H1 (cell line): ENCODE measurements at regions not wholly inside any gene's neighbourhood (a gene's known extent, or its start where the extent isn't known, plus 50 kb on each side); places are given as distances from the start of the nearest gene placed in this dataset.

Experiments
- CTCF ChIA-PET: fragments of 300-600 bp; sonication (Branson Sonifier 250); formaldehyde crosslinking; loops from one replicate; lab custom pipeline; 2021; ENCODE audit not compliant: partially characterized antibody; lab: Charles Lee
- POLR2A ChIA-PET: fragments of 300-600 bp; sonication (Branson Sonifier 250); formaldehyde crosslinking; loops from one replicate; lab custom pipeline; 2021; ENCODE audit warnings: inconsistent platforms; ENCODE audit not compliant: partially characterized antibody; lab: Charles Lee
- DNase-seq, 2 experiments: peaks; one replicate each; pipeline versions ENCODE4 v3.0.0 to v3.0.0-alpha.2; 2010 to 2022; ENCODE audit warnings: low spot score in 2 of 2, low read depth in 1 of 2, mixed read lengths in 1 of 2
- FAIRE-seq: peaks from 2 replicates; lab custom pipeline; 2011; peaks lifted over from hg19 to GRCh38; lab: Jason Lieb, UNC
- H2AFZ ChIP-seq: 2 replicates; pipeline ENCODE4 v1.8.1; 2012; ENCODE audit warnings: low read length, inconsistent platforms
- H2AK5ac ChIP-seq: 2 replicates; pipeline ENCODE4 v1.6.1; 2013; ENCODE audit warnings: low read depth, low read length
- H2BK120ac ChIP-seq: replicated peaks from 2 replicates; pipeline ENCODE3; 2013; ENCODE audit warnings: low read depth, low read length, inconsistent platforms
- H2BK12ac ChIP-seq: 2 replicates; pipeline ENCODE4 v1.6.1; 2013; ENCODE audit warnings: low read depth, low read length
- H2BK15ac ChIP-seq: 2 replicates; pipeline ENCODE4 v1.6.1; 2013; ENCODE audit warnings: low read length
- H2BK20ac ChIP-seq: 2 replicates; pipeline ENCODE4 v1.6.1; 2013; ENCODE audit warnings: low read length
- H2BK5ac ChIP-seq: 2 replicates; pipeline ENCODE4 v1.6.1; 2013; ENCODE audit warnings: low read depth, low read length
- H3K14ac ChIP-seq: 2 replicates; pipeline ENCODE4 v1.6.1; 2013; ENCODE audit warnings: inconsistent platforms; ENCODE audit not compliant: insufficient read length
- H3K18ac ChIP-seq: 2 replicates; pipeline ENCODE4 v1.6.1; 2013; ENCODE audit warnings: low read length; ENCODE audit errors: extremely low read depth
- H3K23ac ChIP-seq: 2 replicates; pipeline ENCODE4 v1.6.1; 2013; ENCODE audit warnings: inconsistent platforms; ENCODE audit not compliant: insufficient read length
- H3K23me2 ChIP-seq: 2 replicates; pipeline ENCODE4 v1.6.1; 2013; ENCODE audit warnings: low read depth, low read length
- H3K27ac ChIP-seq: 2 replicates; pipeline ENCODE4 v1.6.1; 2011; ENCODE audit warnings: low read depth, low read length, inconsistent platforms
- H3K27me3 ChIP-seq, 4 experiments: replicated peaks in 1 of 4; 1 replicate in 1 of 4; 2 replicates in 3 of 4; pipeline versions ENCODE4 v1.6.1 to v1.8.1; 2011 to 2013; ENCODE audit warnings: low read length in 3 of 4, mild to moderate bottlenecking in 3 of 4, inconsistent platforms in 2 of 4, mixed read lengths in 2 of 4, moderate library complexity in 1 of 4; ENCODE audit not compliant: control insufficient read depth in 3 of 4, insufficient read depth in 3 of 4; ENCODE audit errors: extremely low read depth in 1 of 4
- H3K36me3 ChIP-seq, 4 experiments: 2 replicates each; pipeline versions ENCODE4 v1.6.1 to v1.8.1; 2011 to 2013; ENCODE audit warnings: mild to moderate bottlenecking in 4 of 4, low read length in 3 of 4, moderate library complexity in 2 of 4, control low read depth in 1 of 4, inconsistent platforms in 1 of 4; ENCODE audit not compliant: insufficient read depth in 4 of 4, control insufficient read depth in 2 of 4
- H3K4ac ChIP-seq: replicated peaks from 2 replicates; pipeline ENCODE3; 2013; ENCODE audit warnings: low read length, low read depth, mixed read lengths, inconsistent platforms; ENCODE audit not compliant: insufficient read length
- H3K4me1 ChIP-seq, 4 experiments: replicated peaks in 1 of 4; 1 replicate in 1 of 4; 2 replicates in 3 of 4; pipeline versions ENCODE4 v1.6.1 to v1.8.1; 2011 to 2013; ENCODE audit warnings: low read length in 3 of 4, inconsistent platforms in 2 of 4, mixed read lengths in 1 of 4; ENCODE audit not compliant: insufficient read depth in 4 of 4, control insufficient read depth in 3 of 4
- H3K4me2 ChIP-seq, 2 experiments: 2 replicates each; pipeline versions ENCODE4 v1.6.1 to v1.8.1; 2011 to 2013; ENCODE audit warnings: low read depth in 2 of 2, low read length in 2 of 2, control low read depth in 1 of 2, inconsistent platforms in 1 of 2, mild to moderate bottlenecking in 1 of 2; ENCODE audit not compliant: insufficient read depth in 1 of 2
- H3K4me3 ChIP-seq, 4 experiments: fragments of 200-600, 300-600 bp in 1 of 4; sonication (generic), shearing (Covaris generic), sonication (Bioruptor Twin) in 1 of 4; 2 replicates each; pipeline versions ENCODE4 v1.5.1 to v1.8.1; 2011 to 2016; ENCODE audit warnings: low read length in 4 of 4, low read depth in 3 of 4, control low read depth in 2 of 4, inconsistent platforms in 2 of 4, mild to moderate bottlenecking in 2 of 4, mixed read lengths in 1 of 4, moderate library complexity in 1 of 4; ENCODE audit not compliant: insufficient read depth in 2 of 4; ENCODE audit errors: extremely low read depth in 1 of 4
- H3K56ac ChIP-seq: replicated peaks from 2 replicates; pipeline ENCODE3; 2013; ENCODE audit warnings: low read depth, mild to moderate bottlenecking, mixed read lengths, low read length, inconsistent platforms; ENCODE audit not compliant: insufficient read length
- H3K79me1 ChIP-seq: 2 replicates; pipeline ENCODE4 v1.6.1; 2013; ENCODE audit warnings: low read depth, low read length, control low read depth
- H3K79me2 ChIP-seq, 2 experiments: 2 replicates each; pipeline versions ENCODE4 v1.6.1 to v1.8.1; 2012 to 2013; ENCODE audit warnings: low read length in 2 of 2, mild to moderate bottlenecking in 2 of 2, inconsistent platforms in 1 of 2; ENCODE audit not compliant: insufficient read depth in 2 of 2, control insufficient read depth in 1 of 2
- H3K9ac ChIP-seq, 4 experiments: replicated peaks in 1 of 4; 1 replicate in 1 of 4; 2 replicates in 3 of 4; pipeline versions ENCODE4 v1.6.1 to v1.8.1; 2011 to 2013; ENCODE audit warnings: low read depth in 3 of 4, low read length in 3 of 4, control low read depth in 2 of 4, mild to moderate bottlenecking in 2 of 4, moderate library complexity in 2 of 4, inconsistent platforms in 1 of 4; ENCODE audit errors: extremely low read depth in 1 of 4
- H3K9me3 ChIP-seq, 2 experiments: 2 replicates each; pipeline versions ENCODE4 v1.6.1 to v1.8.1; 2012 to 2013; ENCODE audit warnings: mild to moderate bottlenecking in 2 of 2, moderate library complexity in 2 of 2, control low read depth in 1 of 2, inconsistent platforms in 1 of 2, low read depth in 1 of 2, low read length in 1 of 2, mixed read lengths in 1 of 2; ENCODE audit not compliant: insufficient read depth in 2 of 2
- H4K20me1 ChIP-seq, 2 experiments: replicated peaks in 1 of 2; 2 replicates each; pipeline versions ENCODE3 to v1.8.1; 2011 to 2013; ENCODE audit warnings: inconsistent platforms in 2 of 2, low read length in 2 of 2, mild to moderate bottlenecking in 1 of 2; ENCODE audit not compliant: insufficient read depth in 2 of 2, control insufficient read depth in 1 of 2
- H4K5ac ChIP-seq: 2 replicates; pipeline ENCODE4 v1.6.1; 2013; ENCODE audit warnings: low read length, low read depth, mixed read lengths, inconsistent platforms; ENCODE audit not compliant: insufficient read length
- H4K8ac ChIP-seq: 2 replicates; pipeline ENCODE4 v1.8.0; 2013; ENCODE audit warnings: mild to moderate bottlenecking, moderate library complexity, low read length, inconsistent platforms; ENCODE audit not compliant: insufficient read depth; ENCODE audit errors: extremely low read depth
- H4K91ac ChIP-seq: replicated peaks from 2 replicates; pipeline ENCODE3; 2013; ENCODE audit warnings: low read length, mixed read lengths, inconsistent platforms; ENCODE audit not compliant: insufficient read length
- NANOG ChIP-seq: IDR thresholded peaks from 2 replicates; pipeline ENCODE4 v1.6.1; 2011; ENCODE audit warnings: low read length, low read depth, mild to moderate bottlenecking, inconsistent platforms; ENCODE audit not compliant: insufficient read depth, poor library complexity, severe bottlenecking
- POLR2AphosphoS5 ChIP-seq: IDR thresholded peaks from 2 replicates; pipeline ENCODE4 v1.6.1; 2011; ENCODE audit warnings: low read depth, low read length
- SP1 ChIP-seq: IDR thresholded peaks from 2 replicates; pipeline ENCODE4 v1.6.1; 2011; ENCODE audit warnings: low read depth, low read length
- WGBS, 2 experiments: shearing (Covaris generic) in 1 of 2; methylation state at CpG; one replicate each; pipeline versions ENCODE4 v1.1.6 to v1.1.7; 2013 to 2015; ENCODE audit warnings: low lambda C conversion rate in 2 of 2, mixed read lengths in 2 of 2, inconsistent platforms in 1 of 2, low coverage in 1 of 2, missing lambda C conversion rate in 1 of 2; ENCODE audit not compliant: insufficient replicate concordance in 2 of 2, insufficient coverage in 1 of 2, insufficient read length in 1 of 2; ENCODE audit errors: extremely low coverage in 1 of 2, missing lambda C conversion rate in 1 of 2; 5-methylcytosine and 5-hydroxymethylcytosine counted together

DNA sequence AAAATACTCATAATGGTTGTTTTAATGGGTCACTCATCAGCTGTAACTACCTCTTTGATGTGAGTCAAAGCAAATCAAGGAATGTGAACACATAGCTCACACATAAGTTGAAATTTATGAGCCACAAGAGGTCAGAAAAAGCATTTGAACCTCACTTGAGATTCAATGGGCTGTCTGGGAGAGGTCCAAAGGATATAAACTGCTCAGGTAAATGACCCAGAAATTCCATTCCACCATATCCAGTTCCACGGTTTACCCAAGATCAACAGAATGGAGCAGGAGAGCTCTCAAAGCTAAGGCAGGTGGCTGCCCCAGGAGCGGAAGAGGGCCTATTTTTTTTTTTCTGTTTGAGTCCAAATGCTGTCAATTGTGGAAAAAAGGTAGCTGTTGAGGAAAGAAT lies 464.1 kb downstream of the TNS1 start:
- Histone ChIP-seq H3K27me3 (no peaks in the 10 kb centered on the region), H2BK12ac (no peak overlapping the region), H3K79me1 (no peaks in the 10 kb centered on the region), H3K79me2 (no peaks in the 10 kb centered on the region), H4K8ac (no peak overlapping the region), H4K5ac (no peak overlapping the region), H3K9me3 (no peaks in the 10 kb centered on the region), H3K23ac (no peak overlapping the region), H3K14ac (no peak overlapping the region), H3K4me2 (no peak overlapping the region), H3K27ac (no peak overlapping the region), H2BK5ac (no peak overlapping the region), H2AFZ (no peak overlapping the region), H2AK5ac (no peak overlapping the region), H3K36me3 (no peaks in the 10 kb centered on the region), H3K4me3 (no peak overlapping the region), H2BK120ac (no peak overlapping the region), H3K23me2 (no peaks in the 10 kb centered on the region), H3K18ac (no peak overlapping the region), H2BK20ac (no peak overlapping the region), H2BK15ac (no peak overlapping the region), H3K4ac (no peak overlapping the region), H3K56ac (no peak overlapping the region), H3K4me1 (no peaks in the 10 kb centered on the region), H3K9ac (no peak overlapping the region; a peak in 1 of 7 replicates), H4K91ac (no peak overlapping the region), H4K20me1 (no peaks in the 10 kb centered on the region)
- WGBS, 2 experiments = 88% methylated on average over 2 of the region's 2 CpGs; no CpG with 5 or more reads in 1 of the 2 experiments
- ChIA-PET POLR2A (no interaction called here), CTCF (interaction anchor here (0.6 to 1.5 kb wide), 4 partner anchors 16 to 420 kb away, joined by 3 to 5 read pairs (median 5); no protein-coding TSS in a partner anchor)
- TF ChIP-seq NANOG (no peak), POLR2AphosphoS5 (no peak), SP1 (0 out of 2 replicates have a peak, but pooled peaks have one; percentile 11)
- FAIRE-seq (no peak), DNase-seq (no peak)
